Central memory CD4-positive, alpha-beta T cell (primary cell): ENCODE measurements at regions not wholly inside any gene's neighbourhood (a gene's known extent, or its start where the extent isn't known, plus 50 kb on each side); places are given as distances from the start of the nearest gene placed in this dataset.

Source experiments
- DNase-seq: peaks from one replicate; pipeline ENCODE4 v3.0.0; 2022

DNA sequence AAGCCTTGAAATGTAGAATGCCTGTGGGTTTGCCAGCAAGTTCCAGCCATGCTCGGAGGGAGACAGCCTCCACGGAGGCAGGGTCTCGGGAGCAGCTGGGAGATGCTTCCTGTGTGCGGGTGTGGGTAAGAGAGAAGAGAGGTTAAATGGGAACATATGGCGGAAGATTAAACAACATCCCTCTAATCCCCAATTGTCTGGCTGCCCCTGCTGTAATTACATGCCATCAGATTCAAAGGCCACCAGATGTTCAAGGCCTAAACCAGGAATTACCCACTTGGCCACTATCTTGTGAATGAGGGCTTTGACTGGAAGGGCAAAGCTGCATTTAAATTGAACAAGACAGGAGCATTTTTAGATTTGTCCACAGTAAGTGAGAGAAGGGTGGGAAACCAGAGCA lies 81.4 kb upstream of the BACE2 start:
- DNase-seq, result no peak

DNA sequence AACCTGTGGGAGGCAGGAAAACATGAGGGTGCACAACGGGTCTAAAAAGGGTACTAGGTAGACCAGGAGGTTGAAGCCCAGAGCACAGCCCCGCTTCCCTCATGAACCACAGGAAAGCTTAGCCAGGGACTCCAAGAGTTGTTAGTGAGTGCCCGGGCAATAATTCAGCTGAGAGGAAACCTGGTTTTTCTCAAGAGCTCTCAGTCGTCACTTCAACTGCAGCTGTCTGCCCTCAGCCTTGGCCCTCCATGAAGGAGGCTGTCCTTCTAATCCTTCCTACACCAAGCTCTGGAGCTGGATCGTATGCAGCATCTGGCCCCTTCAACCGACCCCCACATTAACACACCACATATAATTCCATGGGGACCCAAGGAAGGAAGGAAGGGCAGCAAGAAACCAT lies 77.0 kb upstream of the BACE2 start:
- no peak for DNase-seq

DNA sequence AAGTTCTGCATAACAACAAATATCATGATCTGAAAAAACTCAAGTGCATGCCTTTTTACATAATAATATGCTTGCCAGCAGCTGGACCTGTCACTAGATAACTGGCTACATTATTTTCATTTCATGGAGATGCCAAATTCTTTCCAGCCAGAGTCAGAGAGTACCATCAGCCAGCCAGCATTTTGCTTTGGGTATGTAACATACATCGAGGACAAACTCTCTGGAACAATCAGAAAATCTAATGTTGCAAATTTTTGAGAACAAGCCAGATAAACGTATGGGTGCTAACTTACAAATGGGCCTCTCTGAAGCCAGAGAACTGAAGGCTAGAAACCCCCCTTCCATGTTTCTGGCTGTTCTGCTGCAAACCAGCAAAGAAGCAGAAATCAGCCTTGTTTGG lies 76.3 kb upstream of the BACE2 start:
- no peak for DNase-seq

DNA sequence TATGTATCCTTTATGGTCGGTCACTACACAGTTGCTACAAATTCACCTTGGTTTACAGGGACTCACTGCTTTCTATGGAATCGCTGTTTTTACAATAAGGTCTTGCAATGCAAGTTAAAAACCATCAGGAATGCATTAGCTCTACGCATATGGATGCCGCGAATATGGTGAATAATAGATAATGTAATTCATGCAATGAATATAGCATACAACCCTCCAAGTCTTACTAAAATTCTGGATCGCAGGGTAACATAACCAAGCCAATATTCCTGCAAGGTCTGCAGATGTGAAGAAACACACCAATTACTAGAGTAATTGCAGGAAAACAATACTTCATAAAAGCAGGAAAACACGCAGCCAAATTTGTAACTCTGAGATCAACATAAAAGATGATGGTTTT lies 75.6 kb upstream of the BACE2 start:
- no peak for DNase-seq

DNA sequence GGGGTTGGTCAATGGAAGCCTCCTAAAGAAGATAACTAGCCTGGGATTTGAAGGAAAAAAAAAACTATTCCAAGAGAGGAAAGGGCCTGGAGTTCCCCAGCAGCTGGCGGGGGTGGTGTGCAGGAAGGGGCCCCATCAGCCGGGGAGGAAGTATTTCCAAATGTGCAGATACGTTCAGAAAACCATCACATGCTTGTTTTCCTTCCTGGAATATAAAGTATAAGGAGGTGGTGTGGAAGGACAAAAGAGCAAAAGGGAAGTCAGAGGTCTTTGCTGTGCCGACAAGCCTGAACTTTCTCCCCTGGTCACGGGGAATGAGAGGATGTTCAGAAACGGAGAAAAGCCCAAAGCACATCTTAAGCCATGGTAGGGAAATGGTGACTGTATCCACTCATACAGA lies 72.0 kb upstream of the BACE2 start:
- DNase-seq, result no peak

DNA sequence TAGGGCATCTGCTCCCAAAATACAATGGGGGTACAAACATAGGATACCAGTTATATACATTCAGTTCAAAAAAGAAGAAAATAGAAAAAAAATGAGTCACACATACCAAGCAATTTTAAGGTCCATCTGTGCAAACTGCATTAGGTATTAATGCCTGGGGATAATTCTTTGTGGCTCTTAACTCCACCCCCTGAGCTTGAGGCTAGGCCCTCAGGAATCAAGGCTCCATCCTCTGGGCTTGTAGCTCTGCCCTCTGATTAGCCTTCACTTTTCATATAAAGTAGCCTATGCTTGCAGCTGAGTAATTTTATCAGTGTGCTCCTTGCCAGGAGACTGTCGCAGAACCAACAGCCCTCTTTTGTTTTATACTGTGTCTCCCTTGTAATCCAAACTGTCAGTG lies 69.9 kb upstream of the BACE2 start:
- DNase-seq, result no peak

DNA sequence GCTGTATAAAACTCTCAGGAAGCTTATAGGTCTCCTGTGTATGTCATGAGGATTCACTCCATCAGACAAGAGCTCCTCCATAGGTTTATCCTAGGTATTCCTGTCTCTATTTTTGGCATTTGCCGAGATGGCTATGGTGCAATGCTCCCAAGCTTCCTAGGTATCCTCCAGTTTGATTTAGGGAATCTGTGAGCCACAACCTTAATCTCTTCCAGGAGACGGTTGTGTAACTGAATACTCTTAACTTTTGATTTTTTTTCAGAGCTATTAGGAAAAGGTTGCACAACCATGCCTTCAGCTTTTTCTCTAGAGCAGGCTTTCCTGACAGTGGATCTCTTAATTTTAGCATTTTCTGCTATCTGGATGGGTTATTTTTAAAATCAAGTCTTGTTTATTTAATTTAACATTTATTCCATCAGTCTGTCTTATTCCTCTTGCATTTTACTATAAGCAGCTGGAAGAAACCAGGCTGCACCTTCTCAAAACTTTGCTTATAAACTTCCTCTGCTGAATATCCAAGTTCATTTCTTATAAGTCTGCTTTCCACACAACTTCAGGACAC lies 69.4 kb upstream of the BACE2 start:
- DNase-seq, result no peak

DNA sequence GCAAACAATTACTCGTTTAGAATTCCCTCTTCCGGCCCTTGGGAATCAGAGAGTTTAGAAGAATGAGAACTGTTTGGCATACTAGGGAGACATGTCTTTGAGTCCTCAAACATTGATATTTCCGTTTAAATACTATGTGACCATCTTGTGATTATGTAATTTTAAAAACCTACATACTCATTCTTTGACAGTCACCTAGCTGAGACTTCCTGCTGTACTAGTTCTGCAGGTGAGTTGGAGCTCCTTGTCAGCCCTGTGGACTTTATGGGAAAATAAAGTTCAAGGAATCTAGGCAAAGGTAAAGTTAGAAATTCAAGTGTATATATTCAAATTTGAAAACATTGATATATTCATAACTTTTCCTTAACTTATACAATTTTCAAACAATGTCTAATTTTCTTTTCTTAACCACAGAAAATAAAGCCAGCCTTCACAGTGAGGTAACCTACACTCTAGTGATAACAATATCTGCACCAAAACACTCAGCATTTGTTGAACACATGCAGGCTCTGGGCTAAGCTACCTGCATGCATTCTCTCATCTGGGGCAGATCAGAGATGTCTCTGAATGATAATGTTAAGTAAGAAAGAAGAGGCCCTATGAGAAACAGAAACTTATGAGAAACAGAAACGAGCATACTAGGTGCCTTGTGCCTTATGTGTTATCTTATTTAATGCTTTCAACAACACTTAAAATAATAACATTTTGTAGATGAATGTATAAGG lies 67.0 kb upstream of the BACE2 start:
- DNase-seq, result no peak

DNA sequence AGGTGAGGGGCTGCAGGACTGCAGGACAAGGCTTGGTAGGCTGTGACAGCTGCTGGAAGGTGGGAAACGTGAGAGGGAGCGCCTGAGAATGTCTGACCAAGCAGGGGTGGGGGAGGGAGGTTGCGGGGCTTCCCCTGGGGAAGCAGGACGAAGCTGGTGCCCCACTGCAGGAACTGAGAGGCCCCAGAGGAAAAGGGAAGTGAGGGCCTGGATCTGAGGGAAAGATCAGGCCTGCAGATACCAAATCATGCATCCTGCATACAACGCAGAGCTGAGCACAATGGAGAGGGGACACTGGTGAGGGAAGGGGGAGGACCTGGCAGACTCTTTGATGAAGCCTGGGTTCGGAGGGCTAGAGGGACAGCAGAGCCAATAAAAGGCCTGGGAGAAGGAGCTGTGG lies 65.7 kb upstream of the BACE2 start:
- DNase-seq, result no peak

DNA sequence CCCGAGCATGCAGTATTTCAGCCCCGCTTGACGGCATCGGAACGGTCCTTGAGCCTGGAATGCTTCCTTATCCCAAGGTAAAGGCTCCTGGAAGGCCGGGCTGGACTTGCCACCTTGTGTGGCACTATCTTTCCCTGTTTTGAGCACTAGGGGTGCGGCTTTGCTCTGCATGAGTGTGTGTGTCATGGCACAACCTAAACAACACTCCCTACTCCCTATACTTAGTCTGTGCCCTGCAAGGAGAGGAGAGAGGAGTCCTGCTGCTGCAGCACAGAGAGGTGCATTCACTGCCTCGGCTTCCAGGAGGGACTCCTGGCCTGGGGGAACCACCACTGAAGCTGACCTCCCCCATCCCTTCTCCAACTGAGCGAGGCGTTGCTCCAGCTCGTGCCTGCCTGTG lies 60.4 kb upstream of the BACE2 start:
- no peak for DNase-seq

DNA sequence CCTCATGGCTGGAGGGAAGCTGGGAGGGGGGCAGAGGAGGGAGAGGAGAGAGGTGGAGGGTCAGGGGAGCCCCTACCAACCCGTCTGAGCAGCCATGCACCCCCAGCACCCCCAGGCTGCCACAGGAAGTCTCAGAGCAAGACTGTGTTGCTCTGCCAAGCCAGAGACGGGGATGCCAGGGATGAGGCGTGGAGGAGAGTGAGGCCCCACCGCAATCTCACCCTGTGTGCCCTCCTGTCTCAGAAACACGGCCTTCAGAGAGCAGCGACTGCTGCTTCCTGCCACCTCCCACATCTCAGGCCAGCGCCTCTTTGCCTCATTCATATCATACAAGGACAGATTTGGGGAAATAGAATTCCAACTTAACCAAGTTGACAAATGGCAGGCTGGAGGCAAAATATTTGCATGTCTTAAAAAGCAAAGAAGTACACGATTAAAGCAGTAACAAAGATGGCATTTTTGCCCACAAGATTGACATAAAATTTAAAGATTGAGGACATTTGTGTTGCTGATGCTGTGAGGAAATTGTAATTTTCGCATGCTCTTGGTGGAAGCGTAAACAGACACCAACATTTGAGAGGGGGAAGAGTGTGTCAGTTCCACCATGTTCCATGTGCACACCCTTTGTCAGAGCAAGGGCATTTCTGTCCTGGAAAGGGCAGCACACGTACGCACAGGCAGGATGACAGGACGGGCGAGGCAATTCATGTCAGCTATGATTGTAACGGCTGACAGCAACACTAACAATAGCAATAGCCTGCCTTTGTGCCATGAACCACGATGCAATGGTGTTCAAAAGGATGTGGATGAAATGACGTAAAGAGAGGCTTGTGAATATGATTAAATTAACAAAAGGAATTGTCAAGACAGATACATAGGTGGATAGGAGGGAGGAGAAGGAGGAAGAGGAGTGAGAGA lies 59.0 kb upstream of the BACE2 start:
- DNase-seq, result no peak

DNA sequence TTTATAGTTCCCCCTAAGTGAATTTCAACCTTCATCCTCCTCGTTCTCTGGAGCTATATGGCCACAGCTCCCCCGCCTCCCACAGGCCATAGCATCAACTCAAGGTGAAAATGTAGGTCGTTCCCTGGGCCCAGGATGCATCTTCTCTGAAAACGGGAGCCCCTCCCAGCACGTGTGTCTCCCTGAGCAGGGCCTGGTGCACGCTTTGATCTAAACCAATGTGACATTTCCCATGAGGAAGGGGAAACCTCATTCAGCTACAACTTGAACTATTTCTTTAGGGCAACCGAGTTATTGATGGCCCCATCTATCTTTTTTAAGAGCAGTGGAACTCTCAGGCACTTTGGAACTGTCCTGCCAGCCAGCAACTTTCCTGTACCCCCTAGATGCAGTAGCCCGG lies 57.8 kb upstream of the BACE2 start:
- DNase-seq, result no peak

DNA sequence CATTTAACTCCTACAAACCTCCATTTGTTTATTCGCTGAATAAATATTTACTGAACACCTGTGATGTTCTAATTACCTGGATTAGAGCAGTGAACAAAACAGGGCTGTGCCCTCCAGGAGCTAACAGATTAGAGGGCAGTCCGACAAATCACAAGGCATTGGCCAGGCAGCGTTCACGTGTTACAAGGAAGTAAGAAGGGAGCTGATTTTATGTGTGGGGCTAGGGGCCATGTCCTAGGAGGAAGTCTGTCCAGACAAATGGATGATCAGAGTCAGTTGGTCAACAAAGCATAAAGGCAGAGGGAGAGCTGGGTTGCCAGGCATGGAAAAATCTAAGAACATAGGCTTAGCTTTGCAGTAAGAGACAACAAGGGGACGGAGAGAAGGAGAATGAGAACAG lies 57.3 kb upstream of the BACE2 start:
- no peak for DNase-seq

DNA sequence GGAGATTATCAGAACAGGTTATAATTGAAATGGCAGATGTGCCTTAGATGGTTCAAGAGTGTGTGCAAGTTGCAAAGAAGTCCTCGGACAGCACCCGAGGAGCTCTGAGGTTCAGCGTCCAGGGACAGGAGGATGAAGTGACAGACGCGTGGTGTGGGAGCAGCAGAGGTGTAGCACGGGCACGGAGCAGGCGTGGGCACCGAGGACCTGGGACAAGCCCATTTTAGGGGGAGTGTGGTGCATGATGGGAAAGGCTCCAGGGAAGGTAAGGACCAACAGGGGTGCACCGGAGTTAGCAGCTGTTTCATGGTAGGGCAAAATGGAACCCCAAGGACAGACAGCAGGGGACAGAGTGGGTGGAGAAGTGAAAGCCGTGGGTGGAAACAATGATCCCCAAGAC lies 56.3 kb upstream of the BACE2 start:
- no peak for DNase-seq

DNA sequence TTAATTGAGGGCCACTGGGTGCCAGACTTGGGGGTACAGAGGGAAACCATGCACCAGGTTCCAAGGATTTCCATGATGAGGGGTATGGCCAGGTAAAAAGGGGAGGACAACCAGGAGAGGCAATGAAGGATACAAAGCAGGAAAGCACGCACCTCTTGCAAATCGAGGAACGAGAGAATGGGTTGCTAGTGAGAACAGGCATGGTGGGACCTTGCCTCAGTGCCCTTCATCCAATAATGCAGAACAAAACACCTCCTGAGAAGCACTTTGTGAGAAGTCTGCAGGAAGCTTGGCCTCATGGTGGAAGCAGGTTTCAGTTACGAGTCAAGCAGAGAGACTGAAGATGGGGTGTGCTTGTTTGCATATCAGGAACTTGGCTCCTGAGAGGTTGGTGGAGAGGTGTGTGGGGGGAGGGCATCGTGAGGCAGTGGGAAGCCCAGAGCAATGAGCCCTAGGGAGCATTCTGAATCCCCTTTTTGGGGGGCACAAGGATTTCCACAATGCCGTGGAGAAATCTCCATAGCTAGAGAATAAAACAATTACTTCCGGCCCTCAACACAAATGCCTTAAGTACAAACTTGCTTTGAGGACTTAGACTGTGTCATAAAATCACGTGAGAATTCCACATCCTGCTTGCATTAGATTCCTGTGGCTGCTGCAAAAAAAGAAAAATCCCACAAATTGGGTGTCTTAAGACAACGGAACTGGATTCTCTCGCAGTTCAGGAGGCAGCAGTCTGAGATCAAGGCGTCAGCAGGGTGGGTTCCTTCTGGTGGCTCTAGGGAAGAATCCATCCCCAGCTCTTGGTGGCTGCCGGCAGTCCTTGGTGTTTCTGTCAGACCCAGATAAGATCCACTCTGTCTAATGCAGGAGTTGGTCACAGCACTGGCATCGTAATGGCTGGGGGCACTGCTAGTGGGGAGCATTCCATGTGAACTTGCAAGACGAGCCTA lies 54.9 kb upstream of the BACE2 start:
- DNase-seq, result peak; percentile 7

DNA sequence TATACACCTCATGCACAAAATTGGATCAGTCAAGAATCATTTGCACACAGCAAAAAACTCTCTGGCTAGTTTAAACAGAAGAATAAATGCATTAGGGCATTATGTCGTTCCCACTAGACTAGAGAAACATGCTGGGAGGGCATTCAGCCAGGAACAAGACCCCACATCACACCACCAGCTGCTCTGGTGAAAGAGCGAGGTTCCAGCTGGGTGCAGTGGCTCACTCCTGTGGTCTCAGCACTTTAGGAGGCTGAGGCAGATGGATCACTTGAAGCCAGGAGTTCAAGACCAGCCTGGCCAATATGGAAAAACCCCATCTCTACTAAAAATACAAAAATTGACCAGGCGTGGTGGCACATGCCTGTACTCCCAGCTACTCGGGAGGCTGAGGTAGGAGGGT lies 52.1 kb upstream of the BACE2 start:
- no peak for DNase-seq
